ENCODE measurements at regions not wholly inside any gene's neighbourhood (a gene's known extent, or its start where the extent isn't known, plus 50 kb on each side); places are given as distances from the start of the nearest gene placed in this dataset.

GRCh38 chr10:3925184-3925583 is 140.2 kb upstream of the KLF6 start:
- H2AFZ ChIP-seq (ENCODE audit: low read depth, low read length): peak overlapping the region; percentile 49
- WGBS (ENCODE audit: insufficient coverage, low coverage, missing lambda C conversion rate): 88% methylated on average over 4 of the region's 4 CpGs
- BruUV-seq (replicated peaks): no TSS peak
- no peak for DNase-seq (ENCODE audit: extremely low read depth in 1 of 4, low spot score in 3 of 4)
- H3K27ac ChIP-seq (ENCODE audit: extremely low read depth, low read depth, low read length): no peak overlapping the region
- H3K27me3 ChIP-seq (ENCODE audit: control insufficient read depth in 2 of 2, insufficient read depth in 2 of 2, low read length in 2 of 2): no peaks in the 10 kb centered on the region
- FAIRE-seq: no peak
- ChIA-PET POLR2A (interaction anchor here (0.7 kb wide), 1 partner anchor 148 kb away, joined by 5 read pairs; no protein-coding TSS in a partner anchor), CTCF (ENCODE audit: low intra/inter-chr PET ratio) (no interaction called here)
- no peak overlapping the region for H3K4me2 ChIP-seq (ENCODE audit: insufficient read depth, low read length)
- H3K9me3 ChIP-seq (replicated peaks; ENCODE audit: control insufficient read depth, insufficient read depth, low read depth, low read length): no peaks in the 10 kb centered on the region
- no peak for TF ChIP-seq RBM17 (IDR thresholded peaks at IDR 0.05; ENCODE audit: borderline replicate concordance, low read depth, low read length)
- TF ChIP-seq SMAD4 (CRISPR knock-in tag; conservative IDR thresholded peaks at IDR 0.05): 0 out of 2 replicates have a peak, but pooled peaks have one; percentile 34
- no peaks in the 10 kb centered on the region for H4K20me1 ChIP-seq (replicated peaks; ENCODE audit: control insufficient read depth, insufficient read depth, low read length)
- intact Hi-C loops (cut with micrococcal nuclease) (loop anchor here (5.0 kb wide), 1 partner anchor 138 kb away; the partner anchor contains the start of gene KLF6), in situ Hi-C loops (cut with MboI) (no loop called here)
- H3K9ac ChIP-seq (ENCODE audit: insufficient read depth in 1 of 2, low read depth in 2 of 2, low read length in 2 of 2): peak overlapping the region in 1 of 2 experiments; percentile 71; a peak in 1 of 4 replicates
- no peaks in the 10 kb centered on the region for H3K36me3 ChIP-seq (ENCODE audit: control insufficient read depth, insufficient read depth, low read length)
- no peak for ATAC-seq
- no peak overlapping the region for H3K4me3 ChIP-seq
- H3K4me1 ChIP-seq (replicated peaks in 1 of 2; ENCODE audit: control insufficient read depth in 2 of 2, insufficient read depth in 2 of 2, low read length in 2 of 2): peaks cover 11 to 30% of the 10 kb centered on the region in 2 experiments; a peak in 4 of 5 replicates
- H3K9me1 ChIP-seq (ENCODE audit: control insufficient read depth, insufficient read depth, low read length): no peaks in the 10 kb centered on the region
- no peaks in the 10 kb centered on the region for H3K79me2 ChIP-seq (ENCODE audit: control insufficient read depth, insufficient read depth, low read length)

GRCh38 chr10:3924344-3924743 is 139.3 kb upstream of the KLF6 start:
- WGBS (ENCODE audit: insufficient coverage, low coverage, missing lambda C conversion rate): 62% methylated on average over 5 of the region's 5 CpGs
- DNase-seq (ENCODE audit: extremely low read depth in 1 of 4, low spot score in 3 of 4) (peak in 1 of 4 experiments; percentile 42), ATAC-seq (no peak), FAIRE-seq (no peak)
- Histone ChIP-seq H3K9me3 (replicated peaks; ENCODE audit: control insufficient read depth, insufficient read depth, low read depth, low read length) (no peaks in the 10 kb centered on the region), H3K27me3 (ENCODE audit: control insufficient read depth in 2 of 2, insufficient read depth in 2 of 2, low read length in 2 of 2) (no peaks in the 10 kb centered on the region), H3K36me3 (ENCODE audit: control insufficient read depth, insufficient read depth, low read length) (no peaks in the 10 kb centered on the region), H3K4me2 (ENCODE audit: insufficient read depth, low read length) (no peak overlapping the region), H3K9me1 (ENCODE audit: control insufficient read depth, insufficient read depth, low read length) (no peaks in the 10 kb centered on the region), H3K4me3 (no peak overlapping the region), H3K9ac (ENCODE audit: insufficient read depth in 1 of 2, low read depth in 2 of 2, low read length in 2 of 2) (no peak overlapping the region), H4K20me1 (replicated peaks; ENCODE audit: control insufficient read depth, insufficient read depth, low read length) (no peaks in the 10 kb centered on the region), H3K27ac (ENCODE audit: extremely low read depth, low read depth, low read length) (no peak overlapping the region), H2AFZ (ENCODE audit: low read depth, low read length) (no peak overlapping the region), H3K4me1 (replicated peaks in 1 of 2; ENCODE audit: control insufficient read depth in 2 of 2, insufficient read depth in 2 of 2, low read length in 2 of 2) (peaks cover 11 to 30% of the 10 kb centered on the region in 2 experiments; a peak in 4 of 5 replicates), H3K79me2 (ENCODE audit: control insufficient read depth, insufficient read depth, low read length) (no peaks in the 10 kb centered on the region)
- POLR2A ChIA-PET: no interaction called here
- CTCF ChIA-PET (ENCODE audit: low intra/inter-chr PET ratio): no interaction called here
- no TSS peak for BruUV-seq (replicated peaks)
- in situ Hi-C loops (cut with MboI): no loop called here
- intact Hi-C loops (cut with micrococcal nuclease): no loop called here
- TF ChIP-seq ARID1B (IDR thresholded peaks at IDR 0.05) (peak; percentile 22; the same call in 1 of the 2 replicates), HSF4 (CRISPR knock-in tag; IDR thresholded peaks at IDR 0.05; ENCODE audit: borderline replicate concordance) (no peak), U2AF1 (optimal IDR thresholded peaks at IDR 0.05; ENCODE audit: low read depth, low read length) (no peak), NR2C1 (IDR thresholded peaks at IDR 0.05) (no peak), NR2C1 (tag; IDR thresholded peaks at IDR 0.05) (0 out of 2 replicates have a peak, but pooled peaks have one; percentile 20), ZNF584 (CRISPR knock-in tag; IDR thresholded peaks at IDR 0.05; ENCODE audit: low read depth) (no peak), ZNF592 (IDR thresholded peaks at IDR 0.05) (0 out of 2 replicates have a peak, but pooled peaks have one; percentile 40), IRF1 (CRISPR knock-in tag; IDR thresholded peaks at IDR 0.05; ENCODE audit: borderline replicate concordance) (no peak), CAMTA2 (CRISPR knock-in tag; conservative IDR thresholded peaks at IDR 0.05) (no peak)

Measured in K562 (cell line).